ELF-1 (cell line): ENCODE measurements at regions not wholly inside any gene's neighbourhood (a gene's known extent, or its start where the extent isn't known, plus 50 kb on each side); places are given as distances from the start of the nearest gene placed in this dataset.
"Not testable (repeated sequence)": the region's sequence is repeated elsewhere in the genome, so short reads cannot be mapped to it uniquely, and the experiment has no call there.

Experiments used
- DNase-seq: peaks from one replicate; pipeline ENCODE4 v3.0.0-alpha.2; 2016; ENCODE audit warnings: low read depth, low spot score

DNA sequence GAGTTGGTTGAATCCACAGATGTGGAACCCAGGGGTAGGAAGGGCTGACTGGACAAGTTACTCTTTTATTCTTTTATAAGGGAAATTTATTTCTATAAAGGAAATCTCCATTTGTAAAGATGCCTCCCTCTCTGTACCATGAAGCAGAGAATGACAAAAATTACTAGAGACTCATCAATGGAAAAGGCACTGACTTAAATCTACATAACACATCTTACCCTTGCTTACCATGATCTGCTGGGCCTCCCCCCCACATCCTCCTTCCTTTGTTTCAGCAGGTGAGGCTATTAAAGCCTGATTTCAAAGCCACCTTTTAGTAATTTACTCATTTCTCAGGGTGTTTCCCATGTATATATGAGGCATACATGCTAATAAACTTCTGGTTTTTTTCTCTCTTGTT is 130.2 kb upstream of the HDDC2 start:
- DNase-seq: no peak

DNA sequence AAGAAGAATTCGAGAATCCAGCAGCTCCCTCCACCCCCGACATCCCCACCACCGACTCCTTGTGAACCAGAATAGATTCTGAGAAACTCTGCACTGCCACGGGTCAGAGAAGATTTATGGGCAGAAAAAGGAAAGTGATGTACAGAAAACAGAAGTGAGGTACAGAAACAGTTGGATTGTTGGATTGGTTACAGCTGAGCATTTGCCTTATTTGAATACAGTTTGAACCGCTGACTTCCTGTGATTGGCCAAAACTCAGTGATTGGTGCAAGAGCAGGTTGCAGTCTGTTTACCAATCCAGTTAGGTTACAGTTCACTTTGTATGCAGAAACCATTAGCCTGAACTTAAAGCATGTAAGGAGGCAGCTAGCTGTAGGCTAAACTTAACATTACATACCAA is 131.2 kb upstream of the HDDC2 start:
- no peak for DNase-seq

DNA sequence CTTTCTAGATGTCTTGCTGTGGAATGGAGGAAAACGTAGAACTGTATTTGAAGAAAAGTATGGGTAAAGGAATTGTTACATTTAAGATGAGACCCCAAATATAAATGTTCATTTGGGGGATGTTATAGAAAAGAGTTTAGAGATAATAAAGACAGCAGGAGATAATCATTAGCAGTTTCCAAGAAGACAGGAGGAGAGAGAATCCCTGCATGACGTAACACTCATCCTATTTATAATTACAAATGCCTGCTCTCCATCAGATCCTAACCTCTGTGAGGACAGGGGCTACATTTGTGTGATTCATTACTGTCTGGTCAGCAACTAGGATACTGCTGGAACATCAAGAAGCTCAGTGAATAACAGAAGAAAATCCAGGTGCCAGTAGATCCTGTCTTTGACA is 133.0 kb upstream of the HDDC2 start:
- no peak for DNase-seq

DNA sequence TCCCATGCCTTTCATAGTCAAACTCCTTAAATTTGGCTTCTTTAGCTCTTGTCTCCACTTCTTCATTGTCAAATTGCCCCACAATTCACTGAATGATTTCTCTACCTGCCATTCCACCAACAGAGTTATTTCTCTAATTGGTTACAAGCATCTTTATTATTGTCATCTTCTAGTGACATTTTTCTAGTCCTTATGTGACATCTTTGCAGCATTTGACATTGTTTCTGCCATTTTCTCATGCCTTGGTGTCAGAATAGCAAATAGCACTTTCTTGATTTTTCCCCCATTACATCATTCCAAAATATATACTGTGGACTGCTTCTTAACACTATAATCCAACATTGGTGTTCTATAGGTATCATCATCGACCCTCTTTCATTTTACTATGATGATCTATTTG is 137.7 kb upstream of the HDDC2 start:
- DNase-seq: no peak

DNA sequence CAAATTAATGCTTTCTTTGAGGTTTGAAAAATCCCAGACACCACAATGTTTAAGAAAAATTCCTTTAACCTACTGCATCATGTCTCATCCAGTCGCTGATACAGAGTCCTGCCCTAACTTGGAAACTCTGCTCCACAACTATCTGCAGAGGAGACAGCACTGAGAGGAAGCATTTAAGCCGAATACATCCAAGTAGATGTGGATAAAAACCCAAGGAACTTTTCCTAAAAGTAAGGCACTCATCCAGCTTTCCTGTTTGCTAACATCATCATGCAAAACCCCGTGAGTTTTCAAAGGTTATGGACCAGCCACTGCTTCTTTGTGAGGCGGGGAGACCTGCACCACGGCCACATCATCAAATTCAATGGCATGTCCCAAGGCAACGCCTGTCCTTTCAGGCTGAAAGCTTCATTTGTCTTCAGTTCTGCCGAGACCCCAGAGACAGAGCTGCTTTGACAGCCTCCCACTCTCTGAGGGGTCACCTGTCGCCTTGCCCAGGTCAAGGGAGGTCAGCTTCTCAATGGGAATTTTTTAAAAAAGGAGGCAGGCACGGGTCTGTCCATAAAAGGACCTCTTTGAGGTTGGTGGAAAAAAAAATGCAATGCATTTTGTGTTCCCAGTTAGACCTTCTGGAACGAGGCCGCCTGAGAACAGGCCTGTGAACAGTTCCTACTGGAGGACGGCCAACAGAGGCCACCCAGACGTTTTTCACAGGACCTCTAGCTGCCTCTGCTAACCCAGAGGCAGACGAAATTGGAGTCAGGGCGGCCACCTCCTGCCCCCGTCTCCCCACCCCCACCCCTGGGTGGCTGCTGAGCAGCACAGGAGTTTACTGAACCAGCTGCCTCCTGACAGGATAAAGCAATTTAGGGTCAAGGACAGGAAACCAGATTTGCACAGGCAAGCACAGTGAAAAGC is 142.5 kb upstream of the HDDC2 start:
- DNase-seq: no peak

DNA sequence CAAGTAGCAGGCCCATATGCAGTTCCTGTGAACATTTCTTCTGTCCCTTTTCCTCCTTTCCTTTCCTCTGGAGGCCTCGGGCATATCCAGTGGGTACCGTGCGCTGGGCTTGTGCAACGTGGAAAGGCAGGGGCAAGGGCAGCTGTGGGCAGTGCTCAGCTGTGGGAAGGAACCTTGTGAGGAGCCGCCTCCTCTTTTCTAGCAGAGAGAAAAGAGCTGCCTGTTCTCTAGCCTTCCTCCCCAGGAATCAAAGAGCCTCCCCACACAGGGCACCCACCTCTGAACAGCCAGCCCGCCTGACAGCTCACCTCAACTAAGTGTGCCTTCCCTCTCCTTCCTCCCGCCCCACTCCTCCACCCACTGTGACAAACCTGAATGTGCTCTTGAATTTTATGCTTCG is 143.3 kb upstream of the HDDC2 start:
- no peak for DNase-seq

DNA sequence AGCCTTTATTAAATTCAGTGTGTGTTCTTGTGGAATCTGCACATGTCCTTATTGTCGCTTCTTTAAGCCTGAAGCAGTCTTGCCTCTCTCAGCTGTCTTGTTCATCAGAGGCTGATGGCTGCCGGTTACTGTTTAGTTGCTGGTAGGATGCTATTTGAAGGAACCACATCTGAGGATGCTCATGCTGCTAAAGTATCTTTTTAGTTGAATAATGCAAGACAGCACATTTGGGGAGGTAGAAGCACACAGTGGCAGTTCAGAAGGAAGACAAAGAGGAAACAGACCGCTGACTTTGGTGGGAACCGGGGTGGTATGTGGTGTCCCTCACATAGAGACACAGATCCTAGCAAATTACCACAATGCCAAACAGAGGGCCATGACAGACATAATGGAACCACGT is 144.2 kb upstream of the HDDC2 start:
- DNase-seq: no peak

DNA sequence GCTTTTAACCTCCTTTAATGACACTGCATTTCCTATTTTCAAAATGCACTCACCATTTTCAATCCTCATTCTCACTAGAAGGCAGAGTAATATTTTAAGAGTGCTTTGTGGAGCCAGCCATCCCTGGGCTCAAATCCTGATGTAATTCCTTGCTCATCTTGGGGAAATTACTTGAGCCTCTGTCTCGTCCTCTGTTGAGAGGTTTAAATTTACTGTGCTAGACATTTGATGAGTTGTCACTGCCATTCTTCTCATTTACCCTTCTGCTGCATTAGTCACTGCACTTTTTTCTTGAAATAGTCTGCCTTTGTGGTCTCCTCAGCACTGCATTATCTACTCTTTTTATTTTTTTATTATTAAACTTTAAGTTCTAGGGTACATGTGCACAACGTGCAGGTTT is 150.0 kb upstream of the HDDC2 start:
- no peak for DNase-seq

DNA sequence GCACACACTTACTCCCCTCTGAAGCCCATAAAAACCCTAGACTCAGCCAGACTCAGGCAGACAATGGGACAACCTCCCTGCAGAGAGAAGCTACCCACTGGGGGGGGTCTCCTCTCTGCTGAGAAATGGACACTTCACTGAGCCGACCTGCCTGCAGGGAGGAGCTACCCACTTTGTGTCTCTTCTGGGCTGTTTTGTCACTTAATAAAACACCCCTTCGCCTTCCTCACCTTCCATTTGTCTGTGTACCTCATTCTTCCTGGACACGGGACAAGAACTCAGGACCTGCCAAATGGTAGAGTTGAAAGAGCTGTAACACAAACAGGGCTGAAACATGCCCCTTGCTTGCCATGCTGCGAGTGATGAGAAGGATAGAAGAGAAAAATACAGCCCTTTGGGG is 151.7 kb upstream of the HDDC2 start:
- DNase-seq: no peak

DNA sequence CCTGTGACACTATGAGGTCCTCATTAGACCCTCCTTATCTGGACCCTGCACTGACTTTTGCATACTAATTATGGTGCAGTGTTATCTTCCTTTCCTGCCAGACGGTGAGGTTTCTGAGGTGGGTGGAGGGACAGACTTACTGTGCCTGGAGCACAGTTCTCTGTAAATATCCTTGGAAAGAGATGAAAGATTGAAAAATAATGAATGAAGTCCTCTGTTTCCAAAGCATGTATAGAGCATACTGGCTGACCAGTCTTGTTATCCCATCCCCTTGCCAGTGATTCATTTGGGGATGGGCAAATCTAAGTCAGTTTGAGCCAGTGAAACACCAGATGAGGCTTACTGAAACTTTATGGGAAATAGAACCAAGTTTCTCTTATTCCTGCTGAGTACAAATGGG is 152.6 kb upstream of the HDDC2 start:
- DNase-seq: no peak

DNA sequence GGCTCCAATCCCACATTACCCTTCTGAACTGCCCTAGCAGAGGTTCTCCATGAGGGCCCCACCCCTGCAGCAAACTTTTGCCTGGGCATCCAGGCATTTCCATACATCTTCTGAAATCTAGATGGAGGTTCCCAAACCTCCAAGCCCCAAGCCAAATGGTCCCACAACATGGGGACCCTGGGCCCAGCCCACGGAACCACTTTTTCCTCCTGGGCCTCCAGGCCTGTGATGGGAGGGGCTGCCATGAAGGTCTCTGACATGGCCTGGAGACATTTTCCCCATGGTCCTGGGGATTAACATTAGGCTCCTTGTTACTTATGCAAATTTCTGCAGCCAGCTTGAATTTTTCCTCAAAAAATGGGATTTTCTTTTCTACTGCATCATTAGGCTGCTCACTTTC is 156.7 kb upstream of the HDDC2 start:
- DNase-seq: not testable (repeated sequence)

DNA sequence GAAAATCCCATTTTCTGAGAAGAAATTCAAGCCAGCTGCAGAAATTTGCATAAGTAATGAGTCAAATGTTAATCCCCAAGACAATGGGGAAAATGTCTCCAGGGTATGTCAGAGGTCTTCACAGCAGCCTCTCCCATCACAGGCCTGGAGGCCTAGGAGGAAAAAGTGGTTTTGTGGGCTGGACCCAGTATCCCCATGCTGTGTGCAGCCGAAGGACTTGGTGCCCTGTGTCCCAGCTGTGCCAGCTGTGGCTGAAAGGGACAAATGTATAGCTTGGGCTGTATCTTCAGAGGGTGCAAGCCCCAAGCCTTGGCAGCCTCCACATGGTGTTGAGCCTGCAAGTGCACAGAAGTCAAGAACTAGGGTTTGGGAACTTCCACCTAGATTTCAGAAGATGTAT is 163.6 kb upstream of the HDDC2 start:
- not testable (repeated sequence) for DNase-seq

DNA sequence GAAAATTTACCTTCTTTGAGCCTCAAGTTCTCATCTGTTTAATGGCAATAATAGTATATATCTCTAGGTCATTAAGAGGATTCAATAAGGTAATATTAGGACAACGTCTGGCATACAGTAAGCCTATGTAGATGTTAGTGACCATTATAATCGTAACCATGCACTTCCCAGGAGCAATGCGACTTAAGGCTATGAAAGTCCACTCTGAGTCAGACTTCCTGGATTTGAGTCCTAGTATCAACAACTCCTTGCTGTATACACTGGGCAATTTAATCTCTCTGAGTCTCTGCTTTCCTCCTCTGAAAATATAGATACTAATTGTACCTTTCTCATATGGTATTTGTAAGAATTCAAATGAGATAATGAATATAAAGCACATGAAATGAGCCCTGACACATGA is 168.1 kb upstream of the HDDC2 start:
- DNase-seq: no peak

DNA sequence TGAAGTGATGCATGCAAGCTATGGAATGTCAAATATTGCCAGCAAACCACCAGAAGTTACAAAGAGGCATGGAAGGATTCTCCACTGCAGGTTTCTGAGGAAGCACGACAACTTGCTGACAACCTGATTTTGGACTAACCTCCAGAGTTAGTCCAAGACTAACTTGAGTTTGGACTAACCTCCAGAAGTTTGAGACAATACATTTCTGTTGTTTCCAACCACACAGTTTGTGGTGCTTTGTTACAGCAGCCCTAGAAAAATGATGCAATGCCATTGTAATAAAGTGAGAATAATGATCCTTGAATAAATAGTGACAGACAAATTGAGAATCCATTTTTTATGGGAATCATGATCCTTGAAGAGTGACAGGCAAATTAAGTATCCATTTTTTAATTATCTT is 169.9 kb upstream of the HDDC2 start:
- DNase-seq: no peak

DNA sequence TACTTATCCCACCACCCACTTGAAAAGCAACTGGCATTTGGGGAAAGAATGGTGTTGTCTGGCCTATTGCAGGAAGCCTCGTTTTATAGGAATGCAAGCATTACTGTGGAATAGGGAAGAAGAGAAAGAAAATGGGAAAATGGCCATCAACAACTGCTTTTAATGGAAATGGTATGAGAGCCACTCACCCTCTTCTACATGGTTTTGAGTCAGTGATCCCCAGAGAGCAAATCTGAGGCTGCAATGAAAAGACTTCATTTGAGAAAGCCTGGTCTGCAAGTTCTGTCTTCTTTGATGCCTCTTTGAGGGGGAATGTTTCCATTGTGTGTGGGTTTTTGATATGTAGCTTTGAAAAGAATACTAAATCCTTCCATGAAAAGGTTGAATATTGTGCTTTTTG is 172.3 kb upstream of the HDDC2 start:
- DNase-seq: no peak

DNA sequence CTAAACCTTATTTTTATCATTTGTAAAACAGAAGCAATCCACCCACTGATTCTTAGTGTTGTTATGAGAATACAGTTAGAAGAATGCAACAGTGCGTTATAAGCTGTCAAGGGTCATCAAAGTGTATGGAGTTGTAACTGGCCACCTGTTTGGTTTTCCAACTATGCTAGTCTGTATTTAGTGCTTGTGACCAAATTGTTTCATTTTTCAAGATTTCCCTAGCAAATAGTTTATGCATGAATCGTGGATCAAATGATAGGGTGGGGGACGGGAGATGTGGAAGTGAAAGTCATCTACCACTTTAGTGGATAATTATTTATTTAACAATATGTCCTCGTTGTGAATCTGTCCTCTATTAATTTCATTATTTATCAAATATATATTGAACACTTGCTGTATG is 175.4 kb upstream of the HDDC2 start:
- DNase-seq: no peak

DNA sequence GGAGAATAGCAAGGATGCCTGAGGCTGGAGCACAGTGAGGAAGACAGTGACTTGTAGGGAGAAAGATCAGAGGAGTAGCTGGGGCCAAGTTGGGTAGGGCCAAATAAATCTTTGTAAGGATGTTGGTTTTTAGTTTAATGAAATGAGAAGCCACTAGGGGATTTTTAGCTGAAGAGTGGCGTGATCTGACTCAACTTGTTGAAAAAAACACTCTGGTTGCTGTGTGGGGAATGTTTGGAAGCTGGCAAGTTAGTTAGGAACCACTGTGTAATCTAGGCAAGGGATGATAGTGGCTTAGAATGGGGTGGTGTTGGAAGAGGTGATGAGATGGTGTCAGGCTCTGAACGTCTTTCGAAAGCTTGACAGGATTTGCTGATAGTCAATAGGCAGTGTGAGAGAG is 176.1 kb upstream of the HDDC2 start:
- peak; percentile 5 for DNase-seq

DNA sequence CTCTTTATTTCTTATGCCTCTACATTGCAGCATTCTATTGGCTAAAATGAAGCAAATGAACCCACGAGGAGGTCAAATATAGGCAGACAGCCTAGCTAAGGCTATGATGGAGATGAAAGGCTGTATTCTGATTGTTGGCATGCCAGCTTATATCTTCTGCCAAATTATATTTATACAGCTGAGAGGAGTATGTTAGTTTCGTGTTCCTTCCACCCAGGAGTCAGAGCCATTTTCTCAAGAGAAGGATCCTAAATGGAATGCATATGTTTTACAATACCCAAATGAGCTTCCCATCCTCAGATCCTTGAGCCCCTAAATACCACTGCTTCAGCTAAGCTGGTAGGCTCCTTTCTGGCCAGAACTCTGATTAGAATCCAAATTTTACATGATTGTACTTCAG is 178.4 kb upstream of the HDDC2 start:
- no peak for DNase-seq

DNA sequence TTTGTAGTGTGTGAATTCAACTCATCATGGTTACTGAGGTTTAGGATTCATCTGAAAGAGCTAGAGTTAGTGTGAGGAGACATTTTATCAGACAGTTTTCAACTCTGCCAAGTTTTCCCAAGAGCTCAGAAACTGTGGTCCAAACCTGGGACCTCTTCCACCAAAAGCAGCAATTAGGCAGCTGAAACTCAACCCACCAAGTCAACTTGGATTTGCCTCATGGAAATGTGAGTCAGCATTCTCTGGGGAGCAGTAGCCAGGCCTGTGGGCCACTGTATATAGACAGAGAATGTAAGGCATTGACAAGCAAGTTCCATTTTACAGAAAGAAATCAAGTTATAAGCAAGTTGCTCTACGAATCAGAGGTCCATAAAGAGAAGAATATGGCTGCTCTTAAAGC is 178.8 kb upstream of the HDDC2 start:
- no peak for DNase-seq

DNA sequence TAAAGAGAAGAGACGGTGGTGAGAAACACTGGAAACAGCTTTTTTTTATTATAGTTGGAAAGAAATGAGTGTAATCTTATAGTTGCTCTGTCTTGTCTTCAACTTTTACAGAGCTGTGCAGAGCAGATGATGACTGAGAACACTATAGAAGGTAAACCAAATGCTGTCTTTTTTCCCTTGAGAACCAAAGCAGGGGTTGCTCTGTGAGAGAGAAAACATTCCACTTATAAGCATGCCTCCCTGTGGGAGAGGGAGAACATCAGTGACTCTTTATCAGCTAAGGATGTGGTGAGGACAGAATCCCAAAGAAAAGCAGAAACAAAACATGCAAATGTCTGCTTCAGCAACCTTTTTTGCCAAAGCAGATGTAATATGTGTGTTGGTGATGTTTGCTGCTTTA is 179.3 kb upstream of the HDDC2 start:
- DNase-seq: no peak

DNA sequence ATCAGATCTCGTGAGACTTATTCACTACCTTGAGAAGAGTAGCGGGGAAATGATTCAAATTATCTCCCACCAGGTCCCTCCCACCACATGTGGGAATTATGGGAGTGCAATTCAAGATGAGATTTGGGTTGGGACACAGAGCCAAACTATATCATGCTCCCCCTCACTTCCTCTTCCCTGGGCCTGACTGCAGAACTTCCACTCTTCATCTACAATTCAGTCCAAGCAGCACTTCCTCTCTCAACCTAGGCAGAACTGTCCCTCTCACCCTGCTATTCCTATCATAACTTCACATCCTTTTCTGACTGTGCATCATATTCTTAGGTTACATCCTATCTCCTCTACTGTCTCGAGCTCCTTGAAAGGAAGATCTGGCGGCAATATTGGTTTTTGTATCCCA is 184.0 kb upstream of the HDDC2 start:
- DNase-seq: no peak

DNA sequence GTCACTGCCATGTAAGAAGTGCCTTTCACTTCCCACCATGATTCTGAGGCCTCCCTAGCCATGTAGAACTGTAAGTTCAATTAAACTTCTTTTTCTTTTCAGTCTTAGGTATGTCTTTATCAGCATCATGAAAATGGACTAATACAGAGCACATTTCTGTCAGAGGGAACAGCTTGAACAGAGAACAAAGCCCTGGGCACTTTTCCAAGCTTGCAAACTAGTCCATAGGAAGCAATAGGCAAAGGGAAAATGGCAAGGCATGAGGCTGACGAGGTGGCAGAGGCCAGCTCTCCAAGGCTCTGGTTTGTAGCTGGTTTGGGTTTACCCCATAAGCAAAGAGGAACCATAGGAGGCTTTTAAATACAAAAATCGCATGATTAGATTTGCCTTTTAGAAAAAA is 185.1 kb upstream of the HDDC2 start:
- no peak for DNase-seq

DNA sequence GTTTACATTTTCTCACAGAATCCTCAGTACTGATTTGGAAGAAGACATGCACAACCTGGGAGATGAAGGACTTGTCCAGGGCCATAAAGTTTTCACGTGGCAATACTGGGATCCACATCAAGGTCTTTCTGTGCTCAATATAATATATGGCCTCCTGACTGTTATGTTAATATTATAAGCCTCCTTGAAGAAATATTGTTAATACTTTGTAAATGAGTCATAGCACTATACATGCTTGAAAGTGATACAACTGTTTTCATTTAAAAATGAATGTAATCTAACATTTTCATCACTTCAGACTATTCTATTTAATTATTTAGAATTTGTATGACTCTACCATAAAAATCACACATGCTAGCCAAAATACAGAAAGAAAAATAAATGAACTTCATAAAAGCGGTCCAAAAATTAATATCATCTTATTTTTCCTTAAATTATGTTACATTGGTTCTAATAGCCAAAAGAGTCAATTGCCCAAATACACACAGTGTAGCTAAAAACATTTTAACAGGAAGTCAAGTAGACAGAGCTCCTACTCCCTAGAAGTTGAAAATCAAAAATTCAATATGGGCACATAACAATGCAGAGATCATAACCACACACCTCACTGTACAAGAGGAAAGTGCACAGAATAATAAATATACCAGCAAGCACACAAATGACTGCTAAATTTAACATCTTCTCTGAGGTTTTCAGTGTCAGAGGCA is 188.0 kb upstream of the HDDC2 start:
- no peak for DNase-seq
